Hepatocyte (in vitro differentiated cells): ENCODE measurements at regions not wholly inside any gene's neighbourhood (a gene's known extent, or its start where the extent isn't known, plus 50 kb on each side); places are given as distances from the start of the nearest gene placed in this dataset.

ENCODE experiments used
- EZH2 ChIP-seq: fragments of 200-600 bp; sonication (generic); IDR thresholded peaks from 2 replicates; pipeline ENCODE4 v1.6.1; 2016; ENCODE audit warnings: antibody characterized with exemption, mild to moderate bottlenecking, borderline replicate concordance
- EZH2phosphoT487 ChIP-seq: fragments of 200-600 bp; sonication (generic); IDR thresholded peaks from one replicate; pipeline ENCODE4 v1.6.1; 2018; ENCODE audit warnings: antibody characterized with exemption, mild to moderate bottlenecking, low read depth, moderate library complexity; ENCODE audit not compliant: unreplicated experiment, severe bottlenecking
- TF ChIP-seq, protein P1 (sequence below): fragments of 200-600 bp; sonication (generic); IDR thresholded peaks from 2 replicates; pipeline ENCODE4 v1.5.1; 2016; ENCODE audit warnings: antibody characterized with exemption, mild to moderate bottlenecking; ENCODE audit not compliant: poor library complexity

DNA sequence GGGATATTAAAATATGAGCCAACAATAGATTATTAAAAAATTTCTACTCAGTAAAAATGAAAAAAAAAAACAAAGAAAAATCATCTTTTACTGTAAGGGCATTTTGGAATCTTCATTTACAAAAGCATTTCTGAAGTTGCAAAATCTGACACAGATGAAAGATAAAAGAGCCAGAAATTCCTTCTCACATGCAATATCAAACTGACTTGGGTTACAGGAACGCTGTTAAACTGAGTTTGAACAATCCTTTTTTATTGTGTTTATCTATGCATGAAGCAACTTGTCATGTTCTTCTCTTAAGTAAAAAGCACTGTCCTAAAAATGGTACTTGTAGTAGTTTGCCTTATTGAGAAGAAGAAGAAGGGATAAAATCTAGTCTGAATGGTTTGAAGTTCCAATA lies 468.5 kb upstream of the KCNMB2 start:
- TF ChIP-seq, protein P1, sequence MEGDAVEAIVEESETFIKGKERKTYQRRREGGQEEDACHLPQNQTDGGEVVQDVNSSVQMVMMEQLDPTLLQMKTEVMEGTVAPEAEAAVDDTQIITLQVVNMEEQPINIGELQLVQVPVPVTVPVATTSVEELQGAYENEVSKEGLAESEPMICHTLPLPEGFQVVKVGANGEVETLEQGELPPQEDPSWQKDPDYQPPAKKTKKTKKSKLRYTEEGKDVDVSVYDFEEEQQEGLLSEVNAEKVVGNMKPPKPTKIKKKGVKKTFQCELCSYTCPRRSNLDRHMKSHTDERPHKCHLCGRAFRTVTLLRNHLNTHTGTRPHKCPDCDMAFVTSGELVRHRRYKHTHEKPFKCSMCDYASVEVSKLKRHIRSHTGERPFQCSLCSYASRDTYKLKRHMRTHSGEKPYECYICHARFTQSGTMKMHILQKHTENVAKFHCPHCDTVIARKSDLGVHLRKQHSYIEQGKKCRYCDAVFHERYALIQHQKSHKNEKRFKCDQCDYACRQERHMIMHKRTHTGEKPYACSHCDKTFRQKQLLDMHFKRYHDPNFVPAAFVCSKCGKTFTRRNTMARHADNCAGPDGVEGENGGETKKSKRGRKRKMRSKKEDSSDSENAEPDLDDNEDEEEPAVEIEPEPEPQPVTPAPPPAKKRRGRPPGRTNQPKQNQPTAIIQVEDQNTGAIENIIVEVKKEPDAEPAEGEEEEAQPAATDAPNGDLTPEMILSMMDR: no peak
- TF ChIP-seq EZH2 (no peak), EZH2phosphoT487 (no peak)
